ENCODE measurements at regions not wholly inside any gene's neighbourhood (a gene's known extent, or its start where the extent isn't known, plus 50 kb on each side); places are given as distances from the start of the nearest gene placed in this dataset.

DNA sequence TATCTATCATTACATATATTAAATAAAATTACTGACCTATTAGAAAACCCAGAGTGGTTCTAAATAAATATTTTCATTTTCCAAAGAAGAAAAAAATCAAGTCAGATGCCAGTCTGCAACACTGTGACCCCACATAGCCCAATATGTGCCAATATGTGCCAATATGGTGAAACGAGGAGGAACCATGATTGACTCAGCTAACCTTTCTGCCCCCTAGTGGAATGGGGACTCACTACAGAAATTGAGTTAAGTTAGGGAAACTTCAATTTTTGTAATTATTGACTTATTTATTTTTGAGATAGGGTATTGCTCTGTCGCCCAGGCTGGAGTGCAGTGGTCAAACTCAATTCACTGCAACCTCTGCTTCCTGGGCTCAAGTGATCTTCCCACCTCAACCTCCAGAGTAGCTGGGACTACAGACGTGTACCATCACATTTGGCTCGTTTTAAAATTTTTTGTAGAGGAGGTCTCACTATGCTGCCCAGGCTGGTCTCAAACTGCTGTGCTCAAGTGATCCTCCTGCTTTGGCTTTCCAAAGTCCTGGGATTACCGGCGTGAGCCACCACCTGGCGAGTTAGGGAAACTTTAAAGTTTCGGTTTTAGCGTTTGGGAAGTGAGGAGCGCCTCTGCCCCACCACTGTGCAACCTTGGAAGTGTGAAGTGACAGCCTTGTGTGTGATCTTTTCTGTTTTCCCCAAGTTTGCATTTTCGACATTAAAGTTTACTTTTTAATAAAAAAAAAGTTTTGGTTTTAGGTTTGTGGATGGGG lies 116.8 kb upstream of the SHISA3 start:
- POLR2A ChIA-PET = interaction anchor here (0.7 kb wide), 1 partner anchor 199 kb away, joined by 3 read pairs; no protein-coding TSS in a partner anchor
- ATAC-seq = peak; percentile 62

More for the DNA sequence above, 116.8 kb upstream of the SHISA3 start:
- DNase-seq (ENCODE audit: low read depth, low spot score) (no peak), FAIRE-seq (no peak)
- H3K9ac ChIP-seq (ENCODE audit: control insufficient read depth, insufficient read depth, low read length) = no peak overlapping the region
- SMC1A ChIA-PET (ENCODE audit: uncharacterized antibody, unreplicated experiment) = interaction anchor here (0.9 to 2.2 kb wide), 5 partner anchors 230 to 584 kb away, joined by 3 to 8 read pairs (median 5); no protein-coding TSS in a partner anchor
- no peak overlapping the region; the same call in 1 of the 2 replicates for H2AFZ ChIP-seq (ENCODE audit: control insufficient read depth, low read depth, low read length)
- TF ChIP-seq, protein P1, sequence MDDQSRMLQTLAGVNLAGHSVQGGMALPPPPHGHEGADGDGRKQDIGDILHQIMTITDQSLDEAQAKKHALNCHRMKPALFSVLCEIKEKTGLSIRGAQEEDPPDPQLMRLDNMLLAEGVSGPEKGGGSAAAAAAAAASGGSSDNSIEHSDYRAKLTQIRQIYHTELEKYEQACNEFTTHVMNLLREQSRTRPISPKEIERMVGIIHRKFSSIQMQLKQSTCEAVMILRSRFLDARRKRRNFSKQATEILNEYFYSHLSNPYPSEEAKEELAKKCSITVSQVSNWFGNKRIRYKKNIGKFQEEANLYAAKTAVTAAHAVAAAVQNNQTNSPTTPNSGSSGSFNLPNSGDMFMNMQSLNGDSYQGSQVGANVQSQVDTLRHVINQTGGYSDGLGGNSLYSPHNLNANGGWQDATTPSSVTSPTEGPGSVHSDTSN (IDR thresholded peaks at IDR 0.05; ENCODE audit: insufficient replicate concordance, low read depth, low read length) = peak; percentile 55
- TF ChIP-seq YY1 (IDR thresholded peaks at IDR 0.05; ENCODE audit: low read depth, low read length) (peak; percentile 79), RBBP5 (conservative IDR thresholded peaks at IDR 0.05) (no peak), RAD21 (IDR thresholded peaks at IDR 0.05; ENCODE audit: insufficient read depth, low read depth, low read length) (peak; percentile 53), SMC3 (IDR thresholded peaks at IDR 0.05; ENCODE audit: borderline replicate concordance, low read length) (peak; percentile 38; the same call in 1 of the 2 replicates), BACH1 (IDR thresholded peaks at IDR 0.05; ENCODE audit: borderline replicate concordance) (no peak)
- TF ChIP-seq, protein P2, sequence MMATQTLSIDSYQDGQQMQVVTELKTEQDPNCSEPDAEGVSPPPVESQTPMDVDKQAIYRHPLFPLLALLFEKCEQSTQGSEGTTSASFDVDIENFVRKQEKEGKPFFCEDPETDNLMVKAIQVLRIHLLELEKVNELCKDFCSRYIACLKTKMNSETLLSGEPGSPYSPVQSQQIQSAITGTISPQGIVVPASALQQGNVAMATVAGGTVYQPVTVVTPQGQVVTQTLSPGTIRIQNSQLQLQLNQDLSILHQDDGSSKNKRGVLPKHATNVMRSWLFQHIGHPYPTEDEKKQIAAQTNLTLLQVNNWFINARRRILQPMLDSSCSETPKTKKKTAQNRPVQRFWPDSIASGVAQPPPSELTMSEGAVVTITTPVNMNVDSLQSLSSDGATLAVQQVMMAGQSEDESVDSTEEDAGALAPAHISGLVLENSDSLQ (IDR thresholded peaks at IDR 0.05) = peak; percentile 68
- TF ChIP-seq, protein P3, sequence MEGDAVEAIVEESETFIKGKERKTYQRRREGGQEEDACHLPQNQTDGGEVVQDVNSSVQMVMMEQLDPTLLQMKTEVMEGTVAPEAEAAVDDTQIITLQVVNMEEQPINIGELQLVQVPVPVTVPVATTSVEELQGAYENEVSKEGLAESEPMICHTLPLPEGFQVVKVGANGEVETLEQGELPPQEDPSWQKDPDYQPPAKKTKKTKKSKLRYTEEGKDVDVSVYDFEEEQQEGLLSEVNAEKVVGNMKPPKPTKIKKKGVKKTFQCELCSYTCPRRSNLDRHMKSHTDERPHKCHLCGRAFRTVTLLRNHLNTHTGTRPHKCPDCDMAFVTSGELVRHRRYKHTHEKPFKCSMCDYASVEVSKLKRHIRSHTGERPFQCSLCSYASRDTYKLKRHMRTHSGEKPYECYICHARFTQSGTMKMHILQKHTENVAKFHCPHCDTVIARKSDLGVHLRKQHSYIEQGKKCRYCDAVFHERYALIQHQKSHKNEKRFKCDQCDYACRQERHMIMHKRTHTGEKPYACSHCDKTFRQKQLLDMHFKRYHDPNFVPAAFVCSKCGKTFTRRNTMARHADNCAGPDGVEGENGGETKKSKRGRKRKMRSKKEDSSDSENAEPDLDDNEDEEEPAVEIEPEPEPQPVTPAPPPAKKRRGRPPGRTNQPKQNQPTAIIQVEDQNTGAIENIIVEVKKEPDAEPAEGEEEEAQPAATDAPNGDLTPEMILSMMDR (IDR thresholded peaks at IDR 0.05 in 2 of 3, conservative IDR thresholded peaks at IDR 0.05 in 1 of 3; ENCODE audit: control insufficient read depth in 2 of 3, extremely low read depth in 1 of 3, insufficient read depth in 1 of 3, low read depth in 3 of 3, low read length in 3 of 3) = peak; percentile 56 to 74 (median 73)
- H3K27me3 ChIP-seq (replicated peaks in 1 of 2; ENCODE audit: control insufficient read depth in 2 of 2, insufficient read depth in 2 of 2, low read length in 1 of 2) = no peaks in the 10 kb centered on the region
- H3K36me3 ChIP-seq (ENCODE audit: control insufficient read depth in 2 of 2, insufficient read depth in 2 of 2, low read length in 1 of 2) = no peaks in the 10 kb centered on the region
- H3K4me3 ChIP-seq = no peak overlapping the region
- peak overlapping the region; percentile 41; the same call in 1 of the 2 replicates for H3K4me2 ChIP-seq (ENCODE audit: control insufficient read depth, insufficient read depth)
- H3K9me3 ChIP-seq (replicated peaks; ENCODE audit: control insufficient read depth, insufficient read depth, low read length) = no peaks in the 10 kb centered on the region
- no TSS peak for BruUV-seq (replicated peaks)
- no peak overlapping the region for H3K27ac ChIP-seq (ENCODE audit: control insufficient read depth, insufficient read depth)
- no peaks in the 10 kb centered on the region for H4K20me1 ChIP-seq (ENCODE audit: control insufficient read depth, insufficient read depth)
- 5% methylated on average over 11 of the region's 11 CpGs for WGBS (ENCODE audit: insufficient coverage, insufficient replicate concordance, low lambda C conversion rate, missing lambda C conversion rate)
- CTCF ChIA-PET = interaction anchor here (0.6 to 5.3 kb wide), 31 partner anchors 9 to 332 kb away, joined by 3 to 54 read pairs (median 4); no protein-coding TSS in a partner anchor
- RAD21 ChIA-PET (ENCODE audit: unreplicated experiment) = interaction anchor here (1.1 to 5.1 kb wide), 3 partner anchors 10 to 239 kb away, joined by 3 to 35 read pairs (median 3); no protein-coding TSS in a partner anchor
- intact Hi-C loops (cut with micrococcal nuclease; ENCODE audit: unreplicated experiment) (loop anchor here (1.0 to 10.0 kb wide), 5 partner anchors 92 to 588 kb away; partner anchors contain the start of gene SLC30A9), in situ Hi-C loops (cut with MboI) (loop anchor here (5.0 kb wide), 1 partner anchor 237 kb away; no protein-coding TSS in a partner anchor)
- no peaks in the 10 kb centered on the region for H3K79me2 ChIP-seq (ENCODE audit: control insufficient read depth, insufficient read depth, low read length)
- peaks cover 28% of the 10 kb centered on the region for H3K4me1 ChIP-seq (ENCODE audit: control insufficient read depth, insufficient read depth, low read length)
